Suprapubic skin (tissue), 3 donors: ENCODE measurements at regions not wholly inside any gene's neighbourhood (a gene's known extent, or its start where the extent isn't known, plus 50 kb on each side); places are given as distances from the start of the nearest gene placed in this dataset.

Source experiments
- EP300 ChIP-seq: sonication (generic); formaldehyde crosslinking; IDR thresholded peaks from one replicate; pipeline ENCODE4 v1.6.1; 2017; ENCODE audit warnings: antibody characterized with exemption
- TF ChIP-seq, protein P1 (sequence below), 2 donors: fragments of 200-600 bp in 1 of 2; fragments of 450-650 bp in 1 of 2; sonication (generic) in 1 of 2; IDR thresholded peaks; one replicate each; pipeline ENCODE4 v1.5.1; 2016 to 2019; ENCODE audit warnings: antibody characterized with exemption in 2 of 2, mild to moderate bottlenecking in 1 of 2, moderate library complexity in 1 of 2

DNA sequence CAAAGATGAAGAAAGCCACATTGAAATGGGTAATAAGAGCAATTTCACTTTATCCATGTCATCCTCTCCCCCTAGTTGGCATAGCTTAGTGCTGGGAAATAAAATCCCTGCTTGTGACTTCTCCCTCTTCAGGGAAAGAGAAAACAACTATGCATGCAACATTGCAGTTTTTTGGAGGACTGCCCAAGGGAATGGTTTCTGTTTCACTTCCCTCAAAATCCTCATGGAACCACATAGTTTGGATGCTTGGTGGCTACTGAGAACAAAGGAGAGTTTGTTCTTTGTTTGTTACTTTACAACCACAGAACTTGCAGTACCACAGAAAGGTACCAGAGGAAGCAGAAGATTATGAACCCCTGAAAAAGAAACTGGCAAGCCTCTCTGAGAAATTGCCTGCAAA lies 384.6 kb upstream of the RORA start:
- TF ChIP-seq EP300, result no peak
- TF ChIP-seq, protein P1, sequence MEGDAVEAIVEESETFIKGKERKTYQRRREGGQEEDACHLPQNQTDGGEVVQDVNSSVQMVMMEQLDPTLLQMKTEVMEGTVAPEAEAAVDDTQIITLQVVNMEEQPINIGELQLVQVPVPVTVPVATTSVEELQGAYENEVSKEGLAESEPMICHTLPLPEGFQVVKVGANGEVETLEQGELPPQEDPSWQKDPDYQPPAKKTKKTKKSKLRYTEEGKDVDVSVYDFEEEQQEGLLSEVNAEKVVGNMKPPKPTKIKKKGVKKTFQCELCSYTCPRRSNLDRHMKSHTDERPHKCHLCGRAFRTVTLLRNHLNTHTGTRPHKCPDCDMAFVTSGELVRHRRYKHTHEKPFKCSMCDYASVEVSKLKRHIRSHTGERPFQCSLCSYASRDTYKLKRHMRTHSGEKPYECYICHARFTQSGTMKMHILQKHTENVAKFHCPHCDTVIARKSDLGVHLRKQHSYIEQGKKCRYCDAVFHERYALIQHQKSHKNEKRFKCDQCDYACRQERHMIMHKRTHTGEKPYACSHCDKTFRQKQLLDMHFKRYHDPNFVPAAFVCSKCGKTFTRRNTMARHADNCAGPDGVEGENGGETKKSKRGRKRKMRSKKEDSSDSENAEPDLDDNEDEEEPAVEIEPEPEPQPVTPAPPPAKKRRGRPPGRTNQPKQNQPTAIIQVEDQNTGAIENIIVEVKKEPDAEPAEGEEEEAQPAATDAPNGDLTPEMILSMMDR (IDR thresholded peaks at IDR 0.05), result no peak
